B cell (primary cell): ENCODE measurements at regions not wholly inside any gene's neighbourhood (a gene's known extent, or its start where the extent isn't known, plus 50 kb on each side); places are given as distances from the start of the nearest gene placed in this dataset.

Source experiments
- ATAC-seq: fragments of 200-7000 bp; cut with Tn5 transposase; one replicate; pipeline ENCODE4 v1.10.0; 2021; ENCODE audit warnings: low read depth, mild to moderate bottlenecking, moderate number of reproducible peaks, moderate library complexity
- CTCF ChIA-PET: fragments of 350-600 bp; sonication (Branson Sonifier 250); formaldehyde crosslinking; loops from one replicate; lab custom pipeline; 2021; ENCODE audit warnings: antibody characterized with exemption, inconsistent platforms; lab: Charles Lee
- POLR2A ChIA-PET: fragments of 350-600 bp; sonication (Branson Sonifier 250); formaldehyde crosslinking; loops from one replicate; lab custom pipeline; 2021; ENCODE audit warnings: antibody characterized with exemption; lab: Charles Lee
- DNase-seq: peaks from one replicate; pipeline ENCODE4 v3.0.0; 2013
- H2AFZ ChIP-seq: 2 replicates; pipeline ENCODE4 v1.6.1; 2012; ENCODE audit warnings: mild to moderate bottlenecking, low read depth, low read length; ENCODE audit not compliant: insufficient read depth, poor library complexity, severe bottlenecking
- H3K27ac ChIP-seq, 2 donors: 1 replicate in 1 of 2; 2 replicates in 1 of 2; pipeline ENCODE4 v1.5.1; 2012 to 2013; ENCODE audit warnings: low read length in 2 of 2, mild to moderate bottlenecking in 2 of 2, moderate library complexity in 1 of 2
- H3K27me3 ChIP-seq, 4 experiments: fragments of 200-600 bp in 1 of 4; sonication (generic) in 1 of 4; replicated peaks in 1 of 4; 1 replicate in 2 of 4; 2 replicates in 2 of 4; pipeline versions ENCODE4 v1.6.1 to v1.7.0; 2013 to 2016; ENCODE audit warnings: low read length in 3 of 4, mild to moderate bottlenecking in 2 of 4, mixed read lengths in 1 of 4, moderate library complexity in 1 of 4; ENCODE audit not compliant: insufficient read depth in 4 of 4, control insufficient read depth in 3 of 4; ENCODE audit errors: control extremely low read depth in 1 of 4
- H3K36me3 ChIP-seq, 2 experiments: replicated peaks in 1 of 2; 1 replicate in 1 of 2; 2 replicates in 1 of 2; pipeline versions ENCODE4 v1.6.1 to v1.7.1; 2013; ENCODE audit warnings: low read length in 1 of 2; ENCODE audit not compliant: insufficient read depth in 2 of 2, control insufficient read depth in 1 of 2; ENCODE audit errors: control extremely low read depth in 1 of 2, extremely low read depth in 1 of 2
- H3K4me1 ChIP-seq, 2 donors: fragments of 200-600 bp in 1 of 2; sonication (generic) in 1 of 2; 1 replicate in 1 of 2; 2 replicates in 1 of 2; pipeline versions ENCODE4 v1.5.1 to v1.6.1; 2013 to 2017; ENCODE audit warnings: low read length in 2 of 2; ENCODE audit not compliant: control insufficient read depth in 2 of 2, insufficient read depth in 2 of 2
- H3K4me2 ChIP-seq: replicated peaks from 2 replicates; pipeline ENCODE3; 2012; ENCODE audit warnings: mild to moderate bottlenecking, low read depth, low read length; ENCODE audit not compliant: poor library complexity, severe bottlenecking
- H3K4me3 ChIP-seq, 5 experiments: fragments of 200-600 bp in 1 of 5; sonication (generic) in 1 of 5; 1 replicate in 3 of 5; 2 replicates in 2 of 5; pipeline versions ENCODE4 v1.5.1 to v1.7.0; 2011 to 2016; ENCODE audit warnings: low read length in 4 of 5, mild to moderate bottlenecking in 4 of 5, low read depth in 2 of 5, control low read depth in 1 of 5, moderate library complexity in 1 of 5; ENCODE audit not compliant: insufficient read depth in 1 of 5; ENCODE audit errors: control extremely low read depth in 1 of 5, extremely low read depth in 1 of 5
- H3K79me2 ChIP-seq: fragments of 200-600 bp; sonication (generic); one replicate; pipeline ENCODE4 v1.6.0; 2016; ENCODE audit warnings: low read length; ENCODE audit not compliant: control insufficient read depth, insufficient read depth
- H3K9ac ChIP-seq: fragments of 200-600 bp; sonication (generic); 2 replicates; pipeline ENCODE4 v1.6.1; 2017; ENCODE audit warnings: mild to moderate bottlenecking, low read length, moderate library complexity
- H3K9me3 ChIP-seq, 3 donors: one replicate each; pipeline versions ENCODE4 v1.6.1 to v1.7.1; 2013; ENCODE audit warnings: low read length in 2 of 3; ENCODE audit not compliant: control insufficient read depth in 2 of 3, insufficient read depth in 1 of 3; ENCODE audit errors: control extremely low read depth in 1 of 3
- H4K20me1 ChIP-seq: 2 replicates; pipeline ENCODE4 v1.6.0; 2012; ENCODE audit warnings: mild to moderate bottlenecking, low read length; ENCODE audit not compliant: insufficient read depth, control insufficient read depth, poor library complexity, severe bottlenecking
- H3K27ac Mint-ChIP-seq: one replicate; pipeline ENCODE4 v1.8.0; 2021; ENCODE audit warnings: mixed read lengths
- H3K27me3 Mint-ChIP-seq: one replicate; pipeline ENCODE4 v1.8.0; 2021; ENCODE audit warnings: mixed read lengths
- H3K4me1 Mint-ChIP-seq: one replicate; pipeline ENCODE4 v1.8.0; 2021; ENCODE audit warnings: mixed read lengths
- H3K4me3 Mint-ChIP-seq: one replicate; pipeline ENCODE4 v1.8.0; 2021; ENCODE audit warnings: mixed read lengths
- H3K9me3 Mint-ChIP-seq: one replicate; pipeline ENCODE4 v1.8.0; 2022; ENCODE audit warnings: mixed read lengths; ENCODE audit not compliant: insufficient read depth
- EZH2 ChIP-seq: IDR thresholded peaks from 2 replicates; pipeline ENCODE4 v1.6.1; 2012; ENCODE audit warnings: borderline replicate concordance, low read depth, mild to moderate bottlenecking, moderate library complexity, low read length; ENCODE audit not compliant: insufficient read depth, poor library complexity, severe bottlenecking
- WGBS: methylation state at CpG from one replicate; pipeline ENCODE4 v1.1.5; 2013; ENCODE audit warnings: missing lambda C conversion rate; ENCODE audit not compliant: insufficient coverage; 5-methylcytosine and 5-hydroxymethylcytosine counted together
- intact Hi-C: fragments of 100-400 bp; cut with micrococcal nuclease; formaldehyde crosslinking; loops from one replicate; pipeline ENCODE4 v1.10.0; 2022
- TF ChIP-seq, protein P1 (sequence below): fragments of 200-600 bp; IDR thresholded peaks from one replicate; pipeline ENCODE4 v1.8.0; 2022; ENCODE audit warnings: antibody characterized with exemption, mild to moderate bottlenecking

DNA sequence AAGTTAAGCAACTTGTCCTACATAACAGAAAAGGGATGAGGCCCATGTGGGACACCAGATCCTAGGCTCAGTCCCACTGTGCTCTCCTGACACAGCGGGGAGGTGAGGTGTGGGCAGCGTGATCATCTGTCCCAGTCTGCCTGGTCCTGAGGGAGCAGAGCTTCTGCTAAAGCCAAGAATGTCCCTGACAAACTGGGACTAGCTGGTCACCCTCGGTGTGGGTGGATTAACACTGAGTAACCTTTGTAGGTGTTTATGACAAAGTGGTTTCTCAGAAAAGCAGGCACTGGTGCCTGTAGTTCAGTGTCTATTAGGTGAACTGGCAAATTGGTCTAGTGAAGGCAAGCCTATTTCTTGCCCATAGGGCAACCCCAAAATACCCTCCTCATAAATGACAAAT is 127.8 kb upstream of the HABP2 start:
- intact Hi-C loops, result no loop called here
- Mint-ChIP-seq H3K4me3 (no peak overlapping the region), H3K4me1 (no peaks in the 10 kb centered on the region), H3K27ac (no peak overlapping the region), H3K9me3 (peaks cover 2% of the 10 kb centered on the region), H3K27me3 (peaks cover 4% of the 10 kb centered on the region)
- no peak for DNase-seq
- ATAC-seq, result no peak
- ChIA-PET CTCF (no interaction called here), POLR2A (no interaction called here)
- no peak for TF ChIP-seq EZH2
- TF ChIP-seq, protein P1, sequence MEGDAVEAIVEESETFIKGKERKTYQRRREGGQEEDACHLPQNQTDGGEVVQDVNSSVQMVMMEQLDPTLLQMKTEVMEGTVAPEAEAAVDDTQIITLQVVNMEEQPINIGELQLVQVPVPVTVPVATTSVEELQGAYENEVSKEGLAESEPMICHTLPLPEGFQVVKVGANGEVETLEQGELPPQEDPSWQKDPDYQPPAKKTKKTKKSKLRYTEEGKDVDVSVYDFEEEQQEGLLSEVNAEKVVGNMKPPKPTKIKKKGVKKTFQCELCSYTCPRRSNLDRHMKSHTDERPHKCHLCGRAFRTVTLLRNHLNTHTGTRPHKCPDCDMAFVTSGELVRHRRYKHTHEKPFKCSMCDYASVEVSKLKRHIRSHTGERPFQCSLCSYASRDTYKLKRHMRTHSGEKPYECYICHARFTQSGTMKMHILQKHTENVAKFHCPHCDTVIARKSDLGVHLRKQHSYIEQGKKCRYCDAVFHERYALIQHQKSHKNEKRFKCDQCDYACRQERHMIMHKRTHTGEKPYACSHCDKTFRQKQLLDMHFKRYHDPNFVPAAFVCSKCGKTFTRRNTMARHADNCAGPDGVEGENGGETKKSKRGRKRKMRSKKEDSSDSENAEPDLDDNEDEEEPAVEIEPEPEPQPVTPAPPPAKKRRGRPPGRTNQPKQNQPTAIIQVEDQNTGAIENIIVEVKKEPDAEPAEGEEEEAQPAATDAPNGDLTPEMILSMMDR, result no peak
- Histone ChIP-seq H3K9ac (no peak overlapping the region), H2AFZ (no peak overlapping the region), H3K27me3 (no peaks in the 10 kb centered on the region), H3K9me3 (peaks cover 1 to 7% (median 3%) of the 10 kb centered on the region in 3 donors), H4K20me1 (no peaks in the 10 kb centered on the region), H3K4me2 (no peak overlapping the region), H3K4me3 (no peak overlapping the region), H3K79me2 (no peaks in the 10 kb centered on the region), H3K4me1 (no peaks in the 10 kb centered on the region), H3K36me3 (no peaks in the 10 kb centered on the region), H3K27ac (no peak overlapping the region)
- WGBS, result 93% methylated on average over 3 of the region's 3 CpGs

DNA sequence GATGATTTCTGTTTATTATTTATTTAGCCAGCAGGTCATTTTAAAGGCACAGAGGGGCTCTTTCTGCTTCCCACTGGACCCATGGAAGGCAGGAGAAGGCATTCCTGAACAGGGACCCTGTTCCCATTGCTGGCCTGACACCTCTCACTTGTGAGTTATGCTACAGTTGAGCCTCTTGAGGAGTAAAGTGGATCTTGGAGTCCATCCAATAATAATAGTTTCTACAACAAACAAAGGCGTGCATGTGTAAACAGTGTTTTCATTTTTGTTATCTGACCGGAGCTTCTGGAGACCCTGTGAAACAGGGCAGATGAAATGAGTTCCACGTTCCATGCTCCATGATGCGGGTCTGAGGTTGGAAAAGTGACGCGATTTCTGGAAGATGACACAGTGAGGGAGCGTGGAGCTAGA is 127.3 kb upstream of the HABP2 start:
- no peaks in the 10 kb centered on the region for H3K79me2 ChIP-seq
- H3K9me3 ChIP-seq, result peaks cover 0 to 7% (median under 1%) of the 10 kb centered on the region in 3 donors
- Mint-ChIP-seq H3K9me3 (peaks cover 2% of the 10 kb centered on the region), H3K4me1 (no peaks in the 10 kb centered on the region), H3K4me3 (no peak overlapping the region), H3K27ac (no peak overlapping the region), H3K27me3 (peaks cover 6% of the 10 kb centered on the region)
- no peak for ATAC-seq
- no peak overlapping the region for H3K9ac ChIP-seq
- H3K4me3 ChIP-seq, result no peak overlapping the region
- ChIA-PET CTCF (no interaction called here), POLR2A (no interaction called here)
- no peak for TF ChIP-seq EZH2
- TF ChIP-seq, protein P1, result no peak
- no peak overlapping the region for H3K27ac ChIP-seq
- no peaks in the 10 kb centered on the region for H4K20me1 ChIP-seq
- whole genome bisulfite sequencing, result 95% methylated on average over 7 of the region's 7 CpGs
- no peaks in the 10 kb centered on the region for H3K4me1 ChIP-seq
- H2AFZ ChIP-seq, result no peak overlapping the region
- intact Hi-C loops, result no loop called here
- no peak overlapping the region for H3K4me2 ChIP-seq
- H3K27me3 ChIP-seq, result no peaks in the 10 kb centered on the region
- DNase-seq, result no peak
- H3K36me3 ChIP-seq, result no peaks in the 10 kb centered on the region
